ENCODE measurements at regions not wholly inside any gene's neighbourhood (a gene's known extent, or its start where the extent isn't known, plus 50 kb on each side); places are given as distances from the start of the nearest gene placed in this dataset.

DNA sequence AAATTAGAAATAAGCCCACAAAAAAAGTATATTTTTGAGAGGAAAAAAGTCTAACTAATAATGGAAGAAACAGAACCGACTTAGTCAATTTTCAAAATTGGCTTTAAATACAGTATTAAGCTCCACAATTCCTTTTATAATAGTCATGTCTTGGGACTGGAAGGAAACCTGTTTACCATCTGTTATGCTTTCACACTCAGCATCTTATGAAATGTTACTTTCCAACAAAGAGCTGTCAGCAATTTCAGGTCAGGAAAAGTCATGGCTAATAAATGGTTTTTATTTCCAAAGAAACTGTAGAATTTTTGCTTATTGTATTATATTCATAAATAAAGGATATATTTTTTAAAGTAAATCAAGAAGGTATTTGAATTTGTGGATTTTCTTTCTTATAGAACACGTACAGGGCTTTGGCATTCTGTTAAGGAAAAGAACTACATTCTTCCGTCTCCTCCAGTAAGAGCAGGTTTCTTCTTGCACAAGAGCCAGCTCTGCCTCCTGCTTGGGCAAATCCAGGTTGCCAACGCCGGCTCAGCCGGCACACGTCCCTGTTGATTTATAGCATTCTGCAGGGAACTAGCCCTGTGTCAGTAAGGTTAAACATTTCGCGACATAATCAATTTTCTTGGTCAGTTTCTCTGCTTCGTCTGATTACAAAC is 52.9 kb upstream of the GPR12 start:
- TF ChIP-seq, protein P1, sequence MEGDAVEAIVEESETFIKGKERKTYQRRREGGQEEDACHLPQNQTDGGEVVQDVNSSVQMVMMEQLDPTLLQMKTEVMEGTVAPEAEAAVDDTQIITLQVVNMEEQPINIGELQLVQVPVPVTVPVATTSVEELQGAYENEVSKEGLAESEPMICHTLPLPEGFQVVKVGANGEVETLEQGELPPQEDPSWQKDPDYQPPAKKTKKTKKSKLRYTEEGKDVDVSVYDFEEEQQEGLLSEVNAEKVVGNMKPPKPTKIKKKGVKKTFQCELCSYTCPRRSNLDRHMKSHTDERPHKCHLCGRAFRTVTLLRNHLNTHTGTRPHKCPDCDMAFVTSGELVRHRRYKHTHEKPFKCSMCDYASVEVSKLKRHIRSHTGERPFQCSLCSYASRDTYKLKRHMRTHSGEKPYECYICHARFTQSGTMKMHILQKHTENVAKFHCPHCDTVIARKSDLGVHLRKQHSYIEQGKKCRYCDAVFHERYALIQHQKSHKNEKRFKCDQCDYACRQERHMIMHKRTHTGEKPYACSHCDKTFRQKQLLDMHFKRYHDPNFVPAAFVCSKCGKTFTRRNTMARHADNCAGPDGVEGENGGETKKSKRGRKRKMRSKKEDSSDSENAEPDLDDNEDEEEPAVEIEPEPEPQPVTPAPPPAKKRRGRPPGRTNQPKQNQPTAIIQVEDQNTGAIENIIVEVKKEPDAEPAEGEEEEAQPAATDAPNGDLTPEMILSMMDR (IDR thresholded peaks at IDR 0.05 in 8 of 11, conservative IDR thresholded peaks at IDR 0.05 in 3 of 11), result no peak
- no peak for TF ChIP-seq POLR2AphosphoS5 (IDR thresholded peaks at IDR 0.05)
